DND-41 (cell line): ENCODE measurements at regions not wholly inside any gene's neighbourhood (a gene's known extent, or its start where the extent isn't known, plus 50 kb on each side); places are given as distances from the start of the nearest gene placed in this dataset.

Experiments
- ATAC-seq: fragments of 200-7000 bp; cut with Tn5 transposase; 3 replicates; pipeline ENCODE4 v1.9.1; 2021; ENCODE audit warnings: low read depth; ENCODE audit not compliant: insufficient read depth
- DNase-seq: peaks from one replicate; pipeline ENCODE4 v3.0.0-alpha.2; 2020
- H2AFZ ChIP-seq: 2 replicates; pipeline ENCODE4 v1.6.0; 2012; ENCODE audit warnings: low read depth, low read length
- H3K27ac ChIP-seq: 2 replicates; pipeline ENCODE4 v1.5.1; 2012; ENCODE audit warnings: low read length, inconsistent platforms
- H3K27me3 ChIP-seq: fragments of 200-600 bp; sonication (generic); 2 replicates; pipeline ENCODE4 v1.6.0; 2012; ENCODE audit warnings: low read length, mild to moderate bottlenecking, inconsistent platforms; ENCODE audit not compliant: insufficient read depth, poor library complexity
- H3K36me3 ChIP-seq: 2 replicates; pipeline ENCODE4 v1.5.1; 2012; ENCODE audit warnings: low read length, inconsistent platforms; ENCODE audit not compliant: insufficient read depth
- H3K4me1 ChIP-seq: 2 replicates; pipeline ENCODE4 v1.5.1; 2012; ENCODE audit warnings: mild to moderate bottlenecking, low read length; ENCODE audit not compliant: insufficient read depth
- H3K4me2 ChIP-seq: 2 replicates; pipeline ENCODE4 v1.6.0; 2012; ENCODE audit warnings: mild to moderate bottlenecking, moderate library complexity, low read length, inconsistent platforms; ENCODE audit not compliant: insufficient read depth
- H3K4me3 ChIP-seq, 2 experiments: fragments of 200-600 bp in 1 of 2; shearing (Covaris generic) in 1 of 2; 2 replicates each; pipeline ENCODE4 v1.5.1; 2012 to 2016; ENCODE audit warnings: inconsistent platforms in 2 of 2, low read length in 2 of 2, mild to moderate bottlenecking in 2 of 2, low read depth in 1 of 2, moderate library complexity in 1 of 2
- H3K79me2 ChIP-seq: 2 replicates; pipeline ENCODE4 v1.6.0; 2012; ENCODE audit warnings: low read length, inconsistent platforms; ENCODE audit not compliant: insufficient read depth
- H3K9ac ChIP-seq: 2 replicates; pipeline ENCODE4 v1.6.0; 2012; ENCODE audit warnings: low read depth, mild to moderate bottlenecking, inconsistent platforms, low read length, moderate library complexity
- H3K9me3 ChIP-seq: 2 replicates; pipeline ENCODE4 v1.5.1; 2012; ENCODE audit warnings: low read length, moderate library complexity, mild to moderate bottlenecking, inconsistent platforms; ENCODE audit not compliant: insufficient read depth, severe bottlenecking
- H4K20me1 ChIP-seq: 2 replicates; pipeline ENCODE4 v1.6.0; 2012; ENCODE audit warnings: low read length; ENCODE audit not compliant: insufficient read depth
- CTCF ChIP-seq: IDR thresholded peaks from 2 replicates; pipeline ENCODE4 v1.5.1; 2012; ENCODE audit warnings: borderline replicate concordance, low read length, moderate library complexity, mild to moderate bottlenecking; ENCODE audit not compliant: poor library complexity, severe bottlenecking; ENCODE audit errors: extremely low read depth
- EZH2 ChIP-seq: IDR thresholded peaks from 3 replicates; pipeline ENCODE4 v1.6.1; 2012; ENCODE audit warnings: borderline replicate concordance, low read depth, mild to moderate bottlenecking, moderate library complexity, low read length, inconsistent platforms; ENCODE audit not compliant: severe bottlenecking

- Histone ChIP-seq H3K9ac (no peak overlapping the region), H3K4me1 (no peaks in the 10 kb centered on the region), H3K27me3 (no peaks in the 10 kb centered on the region), H3K79me2 (no peaks in the 10 kb centered on the region), H3K36me3 (no peaks in the 10 kb centered on the region), H3K4me2 (no peak overlapping the region), H3K9me3 (no peaks in the 10 kb centered on the region), H3K4me3 (no peak overlapping the region), H4K20me1 (no peaks in the 10 kb centered on the region), H2AFZ (no peak overlapping the region), H3K27ac (no peak overlapping the region)
- DNase-seq (no peak), ATAC-seq (no peak)
- TF ChIP-seq CTCF, result no peak
- TF ChIP-seq EZH2, result no peak
These were observed 65.6 kb upstream of the TRIO start for GRCh38 chr5:14077501-14077900.

- Histone ChIP-seq H3K9me3 (no peaks in the 10 kb centered on the region), H3K4me2 (no peak overlapping the region), H3K9ac (no peak overlapping the region), H3K27me3 (no peaks in the 10 kb centered on the region), H3K27ac (no peak overlapping the region), H3K4me3 (no peak overlapping the region), H3K4me1 (no peaks in the 10 kb centered on the region), H3K36me3 (no peaks in the 10 kb centered on the region), H4K20me1 (no peaks in the 10 kb centered on the region), H2AFZ (no peak overlapping the region), H3K79me2 (no peaks in the 10 kb centered on the region)
- no peak for DNase-seq
- no peak for ATAC-seq
- TF ChIP-seq CTCF, result no peak
- TF ChIP-seq EZH2, result no peak
These were observed 66.6 kb upstream of the TRIO start for GRCh38 chr5:14076561-14076960.

- no peaks in the 10 kb centered on the region for H3K9me3 ChIP-seq
- no peak overlapping the region for H3K9ac ChIP-seq
- DNase-seq (no peak), ATAC-seq (no peak)
- no peak overlapping the region for H2AFZ ChIP-seq
- H3K36me3 ChIP-seq, result no peaks in the 10 kb centered on the region
- H3K27ac ChIP-seq, result no peak overlapping the region
- H3K4me3 ChIP-seq, result no peak overlapping the region
- no peaks in the 10 kb centered on the region for H3K4me1 ChIP-seq
- H4K20me1 ChIP-seq, result no peaks in the 10 kb centered on the region
- TF ChIP-seq EZH2, result no peak
- TF ChIP-seq CTCF, result no peak
- H3K27me3 ChIP-seq, result no peaks in the 10 kb centered on the region
- no peaks in the 10 kb centered on the region for H3K79me2 ChIP-seq
- no peak overlapping the region for H3K4me2 ChIP-seq
These were observed 67.2 kb upstream of the TRIO start for GRCh38 chr5:14075937-14076336.

- Histone ChIP-seq H3K36me3 (no peaks in the 10 kb centered on the region), H3K4me3 (no peak overlapping the region), H3K27ac (no peak overlapping the region), H3K9me3 (no peaks in the 10 kb centered on the region), H3K27me3 (no peaks in the 10 kb centered on the region), H2AFZ (no peak overlapping the region), H3K4me2 (no peak overlapping the region), H4K20me1 (no peaks in the 10 kb centered on the region), H3K9ac (no peak overlapping the region), H3K4me1 (no peaks in the 10 kb centered on the region), H3K79me2 (no peaks in the 10 kb centered on the region)
- TF ChIP-seq EZH2 (no peak), CTCF (no peak)
- DNase-seq, result no peak
- no peak for ATAC-seq
These were observed 71.7 kb upstream of the TRIO start for GRCh38 chr5:14071433-14071832.
